DOHH2 (cell line): ENCODE measurements at regions not wholly inside any gene's neighbourhood (a gene's known extent, or its start where the extent isn't known, plus 50 kb on each side); places are given as distances from the start of the nearest gene placed in this dataset.

Experiments
- H3F3A ChIP-seq: fragments of 200-600 bp; sonication (generic), shearing (Covaris generic); 2 replicates; pipeline ENCODE4 v1.6.0; 2016; ENCODE audit warnings: antibody characterized with exemption, mild to moderate bottlenecking; ENCODE audit not compliant: control insufficient read depth, insufficient read depth
- H3K27ac ChIP-seq: fragments of 200-600 bp; sonication (generic); 2 replicates; pipeline ENCODE4 v1.5.1; 2014; ENCODE audit warnings: low read depth, mild to moderate bottlenecking, low read length, moderate library complexity
- H3K27me3 ChIP-seq: fragments of 200-600 bp; sonication (generic); 2 replicates; pipeline ENCODE4 v1.6.1; 2014; ENCODE audit warnings: mild to moderate bottlenecking, low read length, mixed read lengths; ENCODE audit not compliant: control insufficient read depth
- H3K36me3 ChIP-seq: fragments of 200-600 bp; sonication (generic); 2 replicates; pipeline ENCODE4 v1.6.1; 2014; ENCODE audit warnings: mild to moderate bottlenecking, low read length, moderate library complexity, mixed read lengths; ENCODE audit not compliant: control insufficient read depth
- H3K4me1 ChIP-seq: fragments of 200-600 bp; sonication (generic); 2 replicates; pipeline ENCODE4 v1.6.1; 2014; ENCODE audit warnings: mild to moderate bottlenecking, low read length, mixed read lengths; ENCODE audit not compliant: control insufficient read depth
- H3K4me2 ChIP-seq: fragments of 200-600 bp; sonication (generic); 2 replicates; pipeline ENCODE4 v1.6.0; 2014; ENCODE audit warnings: mild to moderate bottlenecking, low read length, moderate library complexity
- H3K4me3 ChIP-seq: fragments of 200-600 bp; sonication (generic); 2 replicates; pipeline ENCODE4 v1.5.1; 2014; ENCODE audit warnings: mild to moderate bottlenecking, low read length, mixed read lengths
- H3K79me2 ChIP-seq: fragments of 200-600 bp; sonication (generic); 2 replicates; pipeline ENCODE4 v1.6.1; 2014; ENCODE audit warnings: mild to moderate bottlenecking, low read length, mixed read lengths; ENCODE audit not compliant: control insufficient read depth
- H3K9me2 ChIP-seq: fragments of 200-600 bp; sonication (generic); replicated peaks from 2 replicates; pipeline ENCODE4 v1.6.1; 2014; ENCODE audit warnings: mild to moderate bottlenecking, low read length, mixed read lengths; ENCODE audit not compliant: control insufficient read depth
- H3K9me3 ChIP-seq: fragments of 200-600 bp; sonication (generic); 2 replicates; pipeline ENCODE4 v1.6.1; 2014; ENCODE audit warnings: antibody characterized with exemption, low read length, mixed read lengths; ENCODE audit not compliant: control insufficient read depth, insufficient read depth
- H4K20me1 ChIP-seq: fragments of 200-600 bp; sonication (generic); 2 replicates; pipeline ENCODE4 v1.6.0; 2014; ENCODE audit warnings: low read depth, mild to moderate bottlenecking, antibody characterized with exemption, low read length, moderate library complexity; ENCODE audit not compliant: control insufficient read depth, insufficient read depth
- CTCF ChIP-seq: fragments of 200-600 bp; sonication (generic); IDR thresholded peaks from one replicate; pipeline ENCODE4 v1.5.1; 2014; ENCODE audit warnings: antibody characterized with exemption, mild to moderate bottlenecking, low read depth, low read length; ENCODE audit not compliant: poor library complexity, severe bottlenecking
- EZH2phosphoT487 ChIP-seq: fragments of 200-600 bp; sonication (generic); IDR thresholded peaks from 2 replicates; pipeline ENCODE4 v1.6.1; 2017; ENCODE audit warnings: borderline replicate concordance, mild to moderate bottlenecking, antibody characterized with exemption, low read length, moderate library complexity, mixed read lengths

- Histone ChIP-seq H3F3A (no peaks in the 10 kb centered on the region), H3K9me3 (no peaks in the 10 kb centered on the region), H3K4me2 (no peak overlapping the region), H3K4me3 (no peak overlapping the region), H3K36me3 (no peaks in the 10 kb centered on the region), H3K9me2 (no peaks in the 10 kb centered on the region), H3K79me2 (no peaks in the 10 kb centered on the region), H3K27ac (no peak overlapping the region), H3K4me1 (no peaks in the 10 kb centered on the region), H3K27me3 (0 out of 2 replicates have a peak, but pooled peaks cover 5% of the 10 kb centered on the region), H4K20me1 (no peaks in the 10 kb centered on the region)
- TF ChIP-seq CTCF, result no peak
- no peak for TF ChIP-seq EZH2phosphoT487
Measured at GRCh38 chr6:47147175-47147727, 105.1 kb upstream of the ADGRF1 start.

GRCh38 chr6:47146431-47147174, 104.5 kb upstream of the ADGRF1 start:
- Histone ChIP-seq H3K4me1 (no peaks in the 10 kb centered on the region), H3K9me2 (no peaks in the 10 kb centered on the region), H3K36me3 (no peaks in the 10 kb centered on the region), H4K20me1 (no peaks in the 10 kb centered on the region), H3K4me3 (no peak overlapping the region), H3K4me2 (no peak overlapping the region), H3K27me3 (0 out of 2 replicates have a peak, but pooled peaks cover 5% of the 10 kb centered on the region), H3K9me3 (no peaks in the 10 kb centered on the region), H3K79me2 (no peaks in the 10 kb centered on the region), H3F3A (no peaks in the 10 kb centered on the region), H3K27ac (no peak overlapping the region)
- no peak for TF ChIP-seq CTCF
- TF ChIP-seq EZH2phosphoT487, result no peak

- Histone ChIP-seq H4K20me1 (no peaks in the 10 kb centered on the region), H3K27ac (no peak overlapping the region), H3K4me1 (no peaks in the 10 kb centered on the region), H3F3A (no peaks in the 10 kb centered on the region), H3K27me3 (peaks cover 5% of the 10 kb centered on the region; the same call in 1 of the 2 replicates), H3K4me2 (no peak overlapping the region), H3K79me2 (no peaks in the 10 kb centered on the region), H3K9me3 (no peaks in the 10 kb centered on the region), H3K4me3 (no peak overlapping the region), H3K9me2 (no peaks in the 10 kb centered on the region), H3K36me3 (no peaks in the 10 kb centered on the region)
- TF ChIP-seq EZH2phosphoT487, result no peak
- TF ChIP-seq CTCF, result no peak
Measured at GRCh38 chr6:47145212-47145611, 103.1 kb upstream of the ADGRF1 start.
